A673 (cell line): ENCODE measurements at regions not wholly inside any gene's neighbourhood (a gene's known extent, or its start where the extent isn't known, plus 50 kb on each side); places are given as distances from the start of the nearest gene placed in this dataset.

Experiments used
- BruUV-seq: library from RNA; stranded (reverse); fragments of 400-500 nt; replicated peaks from 2 replicates; lab custom pipeline; 2021; lab: Mats Ljungman, UMichigan
- CTCF ChIA-PET: fragments of 300-600 bp; sonication (Branson Sonifier 250); formaldehyde crosslinking; loops from one replicate; lab custom pipeline; 2022; ENCODE audit warnings: antibody characterized with exemption; lab: Charles Lee
- POLR2A ChIA-PET: fragments of 300-600 bp; sonication (Branson Sonifier 250); formaldehyde crosslinking; loops from one replicate; lab custom pipeline; 2022; ENCODE audit warnings: antibody characterized with exemption; ENCODE audit not compliant: low non-redundant PET; lab: Charles Lee
- DNase-seq: peaks from one replicate; pipeline ENCODE4 v3.0.0-alpha.2; 2015; ENCODE audit warnings: low spot score
- H3K27ac ChIP-seq: fragments of 200-600 bp; sonication (generic); 2 replicates; pipeline ENCODE4 v1.5.1; 2016; ENCODE audit warnings: mixed run types, low read depth, mild to moderate bottlenecking, mixed read lengths, antibody characterized with exemption, low read length; ENCODE audit not compliant: poor library complexity, severe bottlenecking
- H3K27me3 ChIP-seq: fragments of 200-600 bp; sonication (generic); replicated peaks from 2 replicates; pipeline ENCODE4 v1.6.1; 2017; ENCODE audit warnings: mixed run types, low read depth, mild to moderate bottlenecking, mixed read lengths, antibody characterized with exemption, low read length; ENCODE audit not compliant: insufficient read depth, poor library complexity
- H3K36me3 ChIP-seq: fragments of 200-600 bp; sonication (generic); 2 replicates; pipeline ENCODE4 v1.6.1; 2016; ENCODE audit warnings: mixed run types, mild to moderate bottlenecking, mixed read lengths, antibody characterized with exemption, low read length; ENCODE audit not compliant: insufficient read depth, poor library complexity, severe bottlenecking
- H3K4me1 ChIP-seq: fragments of 200-600 bp; sonication (generic); 2 replicates; pipeline ENCODE4 v1.6.1; 2017; ENCODE audit warnings: mixed run types, mild to moderate bottlenecking, mixed read lengths, antibody characterized with exemption, low read length; ENCODE audit not compliant: insufficient read depth, poor library complexity, severe bottlenecking
- H3K4me3 ChIP-seq: fragments of 200-600 bp; sonication (generic); 2 replicates; pipeline ENCODE4 v1.5.1; 2016; ENCODE audit warnings: low read depth, mixed run types, mild to moderate bottlenecking, mixed read lengths, low read length; ENCODE audit not compliant: poor library complexity, severe bottlenecking
- H3K9me3 ChIP-seq: fragments of 200-600 bp; sonication (generic); 2 replicates; pipeline ENCODE4 v1.6.1; 2016; ENCODE audit warnings: mixed run types, low read depth, mild to moderate bottlenecking, mixed read lengths, antibody characterized with exemption, low read length; ENCODE audit not compliant: poor library complexity, severe bottlenecking
- CTCF ChIP-seq: fragments of 300-800, 200-600 bp; sonication (generic); conservative IDR thresholded peaks from 2 replicates; pipeline ENCODE4 v1.5.1; 2017; ENCODE audit warnings: low read depth, mild to moderate bottlenecking, antibody characterized with exemption, low read length, moderate library complexity, mixed read lengths
- EZH2 ChIP-seq: fragments of 200-600 bp; sonication (generic); IDR thresholded peaks from 2 replicates; pipeline ENCODE4 v1.6.1; 2017; ENCODE audit warnings: borderline replicate concordance, low read depth, mild to moderate bottlenecking, mixed read lengths, antibody characterized with exemption, low read length; ENCODE audit not compliant: poor library complexity, severe bottlenecking
- intact Hi-C: fragments of 100-400 bp; cut with micrococcal nuclease; formaldehyde crosslinking; loops from one replicate; pipeline ENCODE4 v1.10.0; 2022; ENCODE audit not compliant: unreplicated experiment

GRCh38 chr9:79857188-79857587, 285.4 kb downstream of the TLE4 start:
- CTCF ChIA-PET: no interaction called here
- BruUV-seq: no TSS peak
- no peak for DNase-seq
- Histone ChIP-seq H3K27me3 (no peaks in the 10 kb centered on the region), H3K9me3 (no peaks in the 10 kb centered on the region), H3K36me3 (no peaks in the 10 kb centered on the region), H3K27ac (no peak overlapping the region), H3K4me3 (no peak overlapping the region), H3K4me1 (no peaks in the 10 kb centered on the region)
- POLR2A ChIA-PET: no interaction called here
- intact Hi-C loops: no loop called here
- TF ChIP-seq EZH2 (no peak), CTCF (no peak)

DNA sequence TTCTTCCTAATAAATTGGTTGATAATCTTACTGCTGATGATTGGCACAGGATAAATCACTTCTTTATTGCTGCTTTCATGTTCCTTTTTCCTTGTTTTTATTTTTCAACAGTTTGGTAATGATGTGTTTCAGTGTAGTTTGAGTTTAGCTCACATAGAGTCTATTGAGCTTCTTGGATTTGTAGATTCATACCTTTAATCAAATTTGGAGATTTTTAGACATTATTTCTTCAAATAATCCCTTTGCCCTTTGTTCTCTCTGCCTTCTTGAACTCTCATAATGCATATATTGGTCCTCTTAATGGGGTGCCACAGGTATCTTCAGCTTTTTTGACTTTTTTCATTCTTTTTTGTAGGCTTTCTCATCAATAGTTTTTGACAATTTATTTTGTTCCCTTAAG, 275.3 kb downstream of the TLE4 start:
- Histone ChIP-seq H3K27ac (no peak overlapping the region), H3K4me3 (no peak overlapping the region), H3K4me1 (no peaks in the 10 kb centered on the region), H3K9me3 (peaks cover 12% of the 10 kb centered on the region), H3K27me3 (no peaks in the 10 kb centered on the region), H3K36me3 (no peaks in the 10 kb centered on the region)
- no TSS peak for BruUV-seq
- intact Hi-C loops: no loop called here
- CTCF ChIA-PET: no interaction called here
- POLR2A ChIA-PET: no interaction called here
- TF ChIP-seq CTCF: no peak
- no peak for TF ChIP-seq EZH2
- no peak for DNase-seq

- CTCF ChIA-PET: no interaction called here
- Histone ChIP-seq H3K27ac (no peak overlapping the region), H3K4me1 (no peaks in the 10 kb centered on the region), H3K4me3 (no peak overlapping the region), H3K9me3 (no peaks in the 10 kb centered on the region), H3K27me3 (peaks cover 7% of the 10 kb centered on the region), H3K36me3 (no peaks in the 10 kb centered on the region)
- intact Hi-C loops: no loop called here
- DNase-seq: no peak
- TF ChIP-seq CTCF (no peak), EZH2 (no peak)
- no TSS peak for BruUV-seq
- POLR2A ChIA-PET: no interaction called here
Measured at GRCh38 chr9:79829566-79830302, 258.0 kb downstream of the TLE4 start.
